ENCODE measurements at regions not wholly inside any gene's neighbourhood (a gene's known extent, or its start where the extent isn't known, plus 50 kb on each side); places are given as distances from the start of the nearest gene placed in this dataset.

- DNase-seq, result no peak
Measured at GRCh38 chr13:84497613-84498012, 615.3 kb upstream of the SLITRK1 start.

- DNase-seq, result no peak
Measured at GRCh38 chr13:84491952-84492351, 609.7 kb upstream of the SLITRK1 start.

GRCh38 chr13:84487752-84488151 is 605.5 kb upstream of the SLITRK1 start:
- no peak for DNase-seq

- no peak for DNase-seq
Measured at GRCh38 chr13:84481958-84482357, 599.7 kb upstream of the SLITRK1 start.

GRCh38 chr13:84479656-84480055 is 597.4 kb upstream of the SLITRK1 start:
- DNase-seq, result no peak

- DNase-seq, result no peak
Measured at GRCh38 chr13:84470528-84470927, 588.3 kb upstream of the SLITRK1 start.

GRCh38 chr13:84466461-84466860 is 584.2 kb upstream of the SLITRK1 start:
- DNase-seq, result no peak

GRCh38 chr13:84460989-84461388 is 578.7 kb upstream of the SLITRK1 start:
- no peak for DNase-seq

- DNase-seq, result no peak
Measured at GRCh38 chr13:84455143-84455905, 573.0 kb upstream of the SLITRK1 start.

- DNase-seq, result no peak
Measured at GRCh38 chr13:84447640-84447978, 565.3 kb upstream of the SLITRK1 start.

- DNase-seq, result no peak
Measured at GRCh38 chr13:84446972-84447639, 564.8 kb upstream of the SLITRK1 start.

- DNase-seq, result no peak
Measured at GRCh38 chr13:84445776-84446175, 563.5 kb upstream of the SLITRK1 start.

GRCh38 chr13:84443463-84443862 is 561.2 kb upstream of the SLITRK1 start:
- DNase-seq, result no peak

GRCh38 chr13:84439108-84439507 is 556.8 kb upstream of the SLITRK1 start:
- no peak for DNase-seq

- DNase-seq, result no peak
Measured at GRCh38 chr13:84433024-84433423, 550.8 kb upstream of the SLITRK1 start.

GRCh38 chr13:84431646-84432045 is 549.4 kb upstream of the SLITRK1 start:
- DNase-seq, result no peak

GRCh38 chr13:84430446-84430845 is 548.2 kb upstream of the SLITRK1 start:
- DNase-seq, result no peak

- DNase-seq, result no peak
Measured at GRCh38 chr13:84430015-84430414, 547.7 kb upstream of the SLITRK1 start.

GRCh38 chr13:84418041-84418440 is 535.8 kb upstream of the SLITRK1 start:
- no peak for DNase-seq

GRCh38 chr13:84417416-84417815 is 535.1 kb upstream of the SLITRK1 start:
- DNase-seq, result no peak

GRCh38 chr13:84413016-84413415 is 530.7 kb upstream of the SLITRK1 start:
- no peak for DNase-seq

GRCh38 chr13:84405286-84405685 is 523.0 kb upstream of the SLITRK1 start:
- DNase-seq, result no peak

- no peak for DNase-seq
Measured at GRCh38 chr13:84400706-84401105, 518.4 kb upstream of the SLITRK1 start.

GRCh38 chr13:84399320-84400085 is 517.2 kb upstream of the SLITRK1 start:
- no peak for DNase-seq
